Naive thymus-derived CD4-positive, alpha-beta T cell (primary cell): ENCODE measurements at regions not wholly inside any gene's neighbourhood (a gene's known extent, or its start where the extent isn't known, plus 50 kb on each side); places are given as distances from the start of the nearest gene placed in this dataset.

Experiments used
- ATAC-seq: fragments of 150-1000 bp; cut with Tn5 transposase; 2 replicates; pipeline ENCODE4 v1.10.0; 2021; ENCODE audit warnings: mild to moderate bottlenecking, moderate library complexity
- CTCF ChIA-PET: fragments of 350-600 bp; sonication (Branson Sonifier 250); formaldehyde crosslinking; loops from one replicate; lab custom pipeline; 2021; ENCODE audit warnings: antibody characterized with exemption; lab: Charles Lee
- POLR2A ChIA-PET: fragments of 350-600 bp; sonication (Branson Sonifier 250); formaldehyde crosslinking; loops from one replicate; lab custom pipeline; 2021; ENCODE audit warnings: antibody characterized with exemption, inconsistent platforms; lab: Charles Lee
- DNase-seq, 9 donors: peaks; one replicate each; pipeline versions ENCODE4 v3.0.0 to v3.0.0-alpha.2; 2020 to 2022; ENCODE audit warnings: mixed read lengths in 1 of 9
- H3K27ac ChIP-seq: one replicate; pipeline ENCODE4 v1.7.0; 2013; ENCODE audit warnings: mild to moderate bottlenecking, low read depth, low read length, moderate library complexity
- H3K27me3 ChIP-seq, 2 donors: one replicate each; pipeline ENCODE4 v1.7.0; 2013; ENCODE audit warnings: low read length in 2 of 2, mild to moderate bottlenecking in 2 of 2, moderate library complexity in 2 of 2; ENCODE audit not compliant: control insufficient read depth in 2 of 2, insufficient read depth in 2 of 2
- H3K36me3 ChIP-seq, 3 experiments: 1 replicate in 2 of 3; 2 replicates in 1 of 3; pipeline ENCODE4 v1.7.0; 2013; ENCODE audit warnings: low read length in 3 of 3, mild to moderate bottlenecking in 3 of 3, moderate library complexity in 1 of 3; ENCODE audit not compliant: insufficient read depth in 3 of 3, control insufficient read depth in 2 of 3
- H3K4me1 ChIP-seq, 2 donors: one replicate each; pipeline ENCODE4 v1.7.0; 2013; ENCODE audit warnings: low read length in 2 of 2, mild to moderate bottlenecking in 2 of 2, moderate library complexity in 1 of 2; ENCODE audit not compliant: control insufficient read depth in 2 of 2, insufficient read depth in 2 of 2
- H3K4me3 ChIP-seq: 2 replicates; pipeline ENCODE4 v1.7.0; 2013; ENCODE audit warnings: mild to moderate bottlenecking, low read length
- H3K9me3 ChIP-seq, 3 experiments: 1 replicate in 2 of 3; 2 replicates in 1 of 3; pipeline ENCODE4 v1.7.0; 2013; ENCODE audit warnings: low read length in 3 of 3; ENCODE audit not compliant: control insufficient read depth in 2 of 3
- H3K27ac Mint-ChIP-seq, 9 donors: one replicate each; pipeline ENCODE4 v1.8.0; 2020 to 2022; ENCODE audit warnings: mixed read lengths in 9 of 9, mild to moderate bottlenecking in 8 of 9, moderate library complexity in 5 of 9, inconsistent platforms in 2 of 9
- H3K27me3 Mint-ChIP-seq, 5 donors: one replicate each; pipeline ENCODE4 v1.8.0; 2021 to 2022; ENCODE audit warnings: mixed read lengths in 5 of 5, mild to moderate bottlenecking in 1 of 5
- H3K36me3 Mint-ChIP-seq, 5 donors: one replicate each; pipeline ENCODE4 v1.8.0; 2020 to 2022; ENCODE audit warnings: mixed read lengths in 5 of 5, mild to moderate bottlenecking in 3 of 5, inconsistent platforms in 1 of 5
- H3K4me1 Mint-ChIP-seq, 7 donors: one replicate each; pipeline ENCODE4 v1.8.0; 2020 to 2022; ENCODE audit warnings: mixed read lengths in 7 of 7, mild to moderate bottlenecking in 3 of 7, inconsistent platforms in 1 of 7
- H3K4me3 Mint-ChIP-seq, 10 donors: one replicate each; pipeline ENCODE4 v1.8.0; 2020 to 2022; ENCODE audit warnings: mild to moderate bottlenecking in 10 of 10, mixed read lengths in 10 of 10, moderate library complexity in 6 of 10, inconsistent platforms in 2 of 10
- H3K9me3 Mint-ChIP-seq, 11 donors: one replicate each; pipeline ENCODE4 v1.8.0; 2020 to 2022; ENCODE audit warnings: mixed read lengths in 11 of 11, mild to moderate bottlenecking in 4 of 11, inconsistent platforms in 1 of 11, moderate library complexity in 1 of 11
- intact Hi-C, 2 donors: fragments of 100-400 bp; cut with micrococcal nuclease; formaldehyde crosslinking; loops; one replicate each; pipeline ENCODE4 v1.15.1; 2023

DNA sequence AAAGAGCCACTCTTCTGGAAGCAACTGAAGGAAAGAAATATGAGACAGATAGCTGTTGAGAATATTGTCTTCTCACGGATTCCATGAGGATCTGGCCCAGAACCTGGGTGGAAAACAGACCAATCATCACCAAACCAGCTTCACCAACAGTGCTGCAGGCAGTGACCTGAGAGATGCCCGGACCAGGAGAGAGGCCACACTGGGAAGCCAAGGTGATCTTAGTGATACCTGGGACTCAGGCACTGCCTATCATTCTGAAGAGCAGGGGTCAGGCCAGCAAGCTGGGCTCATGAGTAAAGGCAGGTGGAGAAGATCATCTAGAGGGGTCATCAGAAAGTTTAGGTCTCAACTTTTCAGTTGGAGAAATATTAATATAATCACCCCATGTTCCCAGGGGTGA is 595.8 kb upstream of the CADM1 start:
- Histone ChIP-seq H3K27ac (no peak overlapping the region), H3K9me3 (no peaks in the 10 kb centered on the region), H3K27me3 (no peaks in the 10 kb centered on the region), H3K4me3 (no peak overlapping the region), H3K4me1 (no peaks in the 10 kb centered on the region), H3K36me3 (no peaks in the 10 kb centered on the region)
- no peak overlapping the region for H3K4me3 Mint-ChIP-seq
- ATAC-seq (no peak), DNase-seq (no peak)
- no peaks in the 10 kb centered on the region for H3K4me1 Mint-ChIP-seq
- no peaks in the 10 kb centered on the region for H3K36me3 Mint-ChIP-seq
- peaks cover 0 to 10% (median under 1%) of the 10 kb centered on the region in 11 donors for H3K9me3 Mint-ChIP-seq
- intact Hi-C loops = no loop called here
- no peak overlapping the region for H3K27ac Mint-ChIP-seq
- ChIA-PET POLR2A (no interaction called here), CTCF (no interaction called here)
- peaks cover 0 to 15% (median 9%) of the 10 kb centered on the region in 5 donors for H3K27me3 Mint-ChIP-seq

DNA sequence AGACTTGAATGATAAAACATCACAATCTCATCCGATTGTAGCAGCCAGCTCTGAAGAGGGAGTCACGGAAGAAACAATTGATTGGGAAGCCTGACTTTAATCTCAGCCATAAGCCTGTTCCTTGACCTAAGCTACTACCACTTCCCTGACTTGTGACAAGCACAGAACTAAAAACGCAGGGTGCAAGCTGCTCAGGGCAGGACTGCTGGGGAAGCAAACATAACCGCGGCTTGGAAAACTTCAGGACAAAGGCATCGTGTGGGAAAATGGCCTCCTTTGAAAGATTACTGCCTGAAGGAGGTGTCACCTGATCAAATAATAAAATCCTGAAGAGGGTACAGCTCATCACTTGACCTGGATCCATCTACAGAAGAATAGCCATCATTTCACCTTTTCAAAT is 595.3 kb upstream of the CADM1 start:
- Mint-ChIP-seq H3K36me3 (no peaks in the 10 kb centered on the region), H3K9me3 (peaks cover 0 to 10% (median 2%) of the 10 kb centered on the region in 11 donors), H3K27me3 (peaks cover 0 to 15% (median 9%) of the 10 kb centered on the region in 5 donors), H3K4me1 (no peaks in the 10 kb centered on the region), H3K4me3 (no peak overlapping the region), H3K27ac (no peak overlapping the region)
- ATAC-seq (no peak), DNase-seq (no peak)
- intact Hi-C loops = no loop called here
- H3K9me3 ChIP-seq = no peaks in the 10 kb centered on the region
- POLR2A ChIA-PET = no interaction called here
- no peak overlapping the region for H3K4me3 ChIP-seq
- CTCF ChIA-PET = no interaction called here
- H3K36me3 ChIP-seq = no peaks in the 10 kb centered on the region
- no peaks in the 10 kb centered on the region for H3K4me1 ChIP-seq
- no peaks in the 10 kb centered on the region for H3K27me3 ChIP-seq
- no peak overlapping the region for H3K27ac ChIP-seq

DNA sequence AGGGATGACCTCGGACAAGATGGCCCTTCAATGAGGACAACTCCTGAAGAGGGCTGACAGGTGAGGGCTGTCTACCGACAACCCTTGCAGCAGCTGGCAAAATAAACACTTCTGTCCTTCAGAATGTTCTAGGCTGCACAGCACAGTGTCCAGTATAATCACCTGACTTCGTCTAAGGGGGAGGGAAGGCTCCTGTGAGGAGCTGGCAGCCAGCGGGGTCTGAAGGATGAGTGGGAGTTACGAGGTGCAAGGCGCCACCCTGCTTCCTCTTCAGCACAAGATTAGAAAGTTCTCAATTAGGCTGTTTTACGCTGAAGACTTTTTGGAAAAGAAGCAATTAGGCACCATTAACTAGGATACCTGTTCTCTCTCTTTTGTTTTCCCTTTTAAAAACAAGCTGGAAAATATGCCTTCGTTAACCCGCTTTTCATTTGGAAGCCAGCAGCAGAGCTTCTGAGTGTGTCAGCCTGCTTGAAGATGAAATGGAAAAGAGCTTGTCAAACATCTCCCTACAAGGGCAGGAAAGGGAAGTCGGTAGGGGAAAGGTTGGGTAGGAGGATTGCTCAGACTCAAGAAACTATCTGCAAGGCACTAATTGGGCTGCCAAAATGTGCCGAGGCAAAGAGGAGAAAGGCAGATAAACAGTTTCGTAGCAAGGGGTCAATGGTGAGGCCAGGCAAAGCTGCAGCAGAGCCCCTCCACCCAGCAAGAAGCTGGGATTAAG is 592.2 kb upstream of the CADM1 start:
- H3K27me3 Mint-ChIP-seq = peaks cover 0 to 10% (median 6%) of the 10 kb centered on the region in 5 donors

DNA sequence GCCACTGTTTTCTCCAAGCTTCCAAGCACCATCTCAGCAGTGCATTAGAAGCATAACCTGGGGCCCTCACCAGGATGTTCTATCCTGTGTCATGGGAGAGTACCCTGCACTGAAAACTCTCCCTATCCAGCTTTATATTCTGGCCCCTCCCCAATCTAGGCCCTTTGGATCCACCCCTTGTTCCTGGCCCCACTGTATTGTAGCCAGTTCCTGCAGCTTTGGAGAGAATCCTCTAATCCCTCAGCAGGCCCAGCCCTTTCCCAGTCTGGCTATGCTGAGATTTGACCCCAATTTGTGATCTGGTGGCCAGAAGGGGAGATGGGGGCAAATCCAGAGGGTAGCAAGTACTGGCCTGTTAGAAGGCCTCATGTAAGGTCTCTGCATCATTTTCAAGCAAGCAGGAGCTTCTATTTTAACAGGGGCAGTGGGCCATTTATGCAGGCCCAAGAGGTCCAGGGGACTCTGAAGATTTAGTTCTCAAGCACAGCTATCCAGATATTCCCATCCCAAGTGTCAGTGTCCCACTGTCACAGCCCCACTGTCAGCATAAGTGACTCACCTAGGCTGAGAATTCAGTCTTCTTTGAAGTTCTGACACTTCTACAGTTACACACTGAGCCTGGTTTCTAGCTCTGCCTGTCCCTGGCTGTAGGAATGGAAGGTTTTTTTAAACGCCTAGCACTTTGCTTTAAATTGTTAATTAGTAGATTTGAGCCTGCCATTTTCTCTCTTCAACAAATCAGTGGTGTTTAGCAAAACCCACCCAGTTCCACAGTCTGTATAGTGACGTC is 589.5 kb upstream of the CADM1 start:
- ATAC-seq = no peak

More for the DNA sequence above, 592.2 kb upstream of the CADM1 start:
- H3K9me3 Mint-ChIP-seq = peaks cover 0 to 10% (median 2%) of the 10 kb centered on the region in 11 donors
- Histone ChIP-seq H3K4me1 (no peaks in the 10 kb centered on the region), H3K27me3 (no peaks in the 10 kb centered on the region), H3K4me3 (no peak overlapping the region), H3K9me3 (no peaks in the 10 kb centered on the region), H3K27ac (no peak overlapping the region), H3K36me3 (no peaks in the 10 kb centered on the region)
- intact Hi-C loops = no loop called here
- no peak overlapping the region for H3K27ac Mint-ChIP-seq
- H3K4me3 Mint-ChIP-seq = no peak overlapping the region
- ATAC-seq (no peak), DNase-seq (no peak)
- H3K36me3 Mint-ChIP-seq = no peaks in the 10 kb centered on the region
- POLR2A ChIA-PET = no interaction called here
- CTCF ChIA-PET = no interaction called here
- H3K4me1 Mint-ChIP-seq = no peaks in the 10 kb centered on the region

DNA sequence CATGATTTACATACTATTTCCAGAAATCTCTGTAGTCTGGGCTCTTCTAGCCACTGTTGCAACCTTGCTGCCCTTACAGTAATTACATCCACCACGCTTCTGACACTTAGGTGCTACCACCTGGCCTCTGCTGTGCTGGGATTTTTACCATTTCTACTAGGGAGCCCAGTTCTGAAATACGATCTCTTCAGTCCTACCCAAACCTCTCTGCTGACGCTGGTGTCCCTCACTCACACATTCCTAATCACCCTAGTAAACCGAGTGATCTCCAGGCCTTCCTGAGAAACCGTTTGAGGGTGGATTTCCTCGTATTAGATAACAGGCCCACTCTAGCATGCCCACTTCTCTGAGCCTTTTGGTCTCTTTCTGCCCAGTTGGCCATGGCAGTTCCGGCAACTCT is 588.9 kb upstream of the CADM1 start:
- peaks cover 0 to 12% (median 7%) of the 10 kb centered on the region in 5 donors for H3K27me3 Mint-ChIP-seq
- CTCF ChIA-PET = no interaction called here
- H3K27ac Mint-ChIP-seq = no peak overlapping the region
- peaks cover 0 to 10% (median 0%) of the 10 kb centered on the region in 11 donors for H3K9me3 Mint-ChIP-seq
- Histone ChIP-seq H3K4me1 (no peaks in the 10 kb centered on the region), H3K27me3 (no peaks in the 10 kb centered on the region), H3K9me3 (no peaks in the 10 kb centered on the region), H3K36me3 (no peaks in the 10 kb centered on the region), H3K4me3 (no peak overlapping the region), H3K27ac (no peak overlapping the region)
- H3K36me3 Mint-ChIP-seq = no peaks in the 10 kb centered on the region
- intact Hi-C loops = no loop called here
- no peak overlapping the region for H3K4me3 Mint-ChIP-seq
- ATAC-seq (no peak), DNase-seq (no peak)
- POLR2A ChIA-PET = no interaction called here
- H3K4me1 Mint-ChIP-seq = no peaks in the 10 kb centered on the region

More for the DNA sequence above, 589.5 kb upstream of the CADM1 start:
- H3K36me3 Mint-ChIP-seq = no peaks in the 10 kb centered on the region
- no peaks in the 10 kb centered on the region for H3K27me3 ChIP-seq
- no peaks in the 10 kb centered on the region for H3K4me1 Mint-ChIP-seq
- DNase-seq = no peak
- H3K4me1 ChIP-seq = no peaks in the 10 kb centered on the region
- ChIA-PET POLR2A (no interaction called here), CTCF (no interaction called here)
- H3K36me3 ChIP-seq = no peaks in the 10 kb centered on the region
- no peaks in the 10 kb centered on the region for H3K9me3 ChIP-seq
- H3K4me3 ChIP-seq = no peak overlapping the region
- H3K4me3 Mint-ChIP-seq = no peak overlapping the region
- peaks cover 0 to 10% (median 0%) of the 10 kb centered on the region in 11 donors for H3K9me3 Mint-ChIP-seq
- H3K27me3 Mint-ChIP-seq = peaks cover 0 to 11% (median 7%) of the 10 kb centered on the region in 5 donors
- H3K27ac ChIP-seq = no peak overlapping the region
- intact Hi-C loops = no loop called here
- H3K27ac Mint-ChIP-seq = no peak overlapping the region

DNA sequence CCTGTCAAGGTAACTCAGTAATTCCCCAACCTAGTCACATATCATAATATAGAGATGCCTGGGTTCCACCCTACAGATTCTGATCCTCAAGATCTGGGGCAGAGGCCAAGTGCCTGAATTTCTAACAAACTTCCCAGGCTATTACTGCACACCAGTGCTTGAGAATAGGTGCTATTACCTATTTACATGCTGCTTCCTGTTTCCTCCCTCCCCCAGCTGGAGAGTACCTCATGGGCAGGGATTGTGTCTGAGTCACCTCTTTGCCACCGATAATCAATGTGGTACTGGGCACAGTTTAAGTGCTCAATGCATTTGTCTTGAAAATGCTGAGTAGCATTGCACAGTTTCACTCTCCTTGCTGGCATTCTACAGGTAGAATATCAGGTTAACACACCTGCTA is 582.2 kb upstream of the CADM1 start:
- no peak overlapping the region for H3K27ac Mint-ChIP-seq
- H3K27me3 ChIP-seq = no peaks in the 10 kb centered on the region
- peaks cover 0 to 4% (median 0%) of the 10 kb centered on the region in 11 donors for H3K9me3 Mint-ChIP-seq
- no peak overlapping the region for H3K4me3 Mint-ChIP-seq
- DNase-seq = no peak
- no peaks in the 10 kb centered on the region for H3K36me3 Mint-ChIP-seq
- intact Hi-C loops = no loop called here
- H3K9me3 ChIP-seq = no peaks in the 10 kb centered on the region
- peaks cover 0 to 31% (median 13%) of the 10 kb centered on the region in 5 donors for H3K27me3 Mint-ChIP-seq
- H3K27ac ChIP-seq = no peak overlapping the region
- H3K4me1 ChIP-seq = no peaks in the 10 kb centered on the region
- H3K4me3 ChIP-seq = no peak overlapping the region
- ATAC-seq = no peak
- no peaks in the 10 kb centered on the region for H3K4me1 Mint-ChIP-seq
- H3K36me3 ChIP-seq = no peaks in the 10 kb centered on the region
- ChIA-PET CTCF (no interaction called here), POLR2A (no interaction called here)
